GM12878 (cell line): ENCODE measurements at regions not wholly inside any gene's neighbourhood (a gene's known extent, or its start where the extent isn't known, plus 50 kb on each side); places are given as distances from the start of the nearest gene placed in this dataset.

ENCODE experiments used
- ATAC-seq: fragments of 200-7000 bp; cut with Tn5 transposase; 3 replicates; pipeline ENCODE4 v1.9.1; 2020; ENCODE audit warnings: mild to moderate bottlenecking, moderate library complexity
- BruUV-seq: library from RNA; stranded (reverse); fragments of 400-500 nt; replicated peaks from 2 replicates; lab custom pipeline; 2021; lab: Mats Ljungman, UMichigan
- CTCF ChIA-PET: fragments of 300-600 bp; sonication (Branson Sonifier 250); formaldehyde crosslinking; extraction: SDS; loops from one replicate; lab custom pipeline; 2021; ENCODE audit warnings: inconsistent platforms; lab: Yijun Ruan, JAX
- POLR2A ChIA-PET: fragments of 350-600 bp; formaldehyde crosslinking; extraction: SDS; loops from one replicate; lab custom pipeline; 2021; ENCODE audit warnings: inconsistent platforms; lab: Charles Lee
- RAD21 ChIA-PET: fragments of 300-600 bp; sonication (Branson Sonifier 250); formaldehyde crosslinking; loops from one replicate; lab custom pipeline; 2023; ENCODE audit warnings: antibody characterized with exemption; ENCODE audit not compliant: unreplicated experiment; lab: Charles Lee
- SMC1A ChIA-PET: fragments of 300-600 bp; sonication (Branson Sonifier 250); formaldehyde crosslinking; loops from one replicate; lab custom pipeline; 2023; ENCODE audit not compliant: unreplicated experiment, uncharacterized antibody; lab: Charles Lee
- DNase-seq: peaks from one replicate; pipeline ENCODE4 v3.0.0-alpha.2; 2011; ENCODE audit warnings: low read depth, low spot score
- FAIRE-seq: peaks from 3 replicates; lab custom pipeline; 2011; peaks lifted over from hg19 to GRCh38; lab: Jason Lieb, UNC
- H2AFZ ChIP-seq: 2 replicates; pipeline ENCODE4 v1.6.0; 2011; ENCODE audit warnings: low read depth, low read length, control low read depth; ENCODE audit not compliant: control insufficient read depth
- H3K27ac ChIP-seq: 2 replicates; pipeline ENCODE4 v1.5.1; 2011; ENCODE audit warnings: control low read depth; ENCODE audit not compliant: control insufficient read depth, insufficient read depth
- H3K27me3 ChIP-seq, 2 experiments: replicated peaks in 1 of 2; 2 replicates each; pipeline versions ENCODE4 v1.6.0 to v1.6.1; 2011; ENCODE audit warnings: low read length in 1 of 2; ENCODE audit not compliant: control insufficient read depth in 2 of 2, insufficient read depth in 2 of 2
- H3K36me3 ChIP-seq, 2 experiments: 2 replicates each; pipeline ENCODE4 v1.5.1; 2011; ENCODE audit warnings: low read length in 1 of 2; ENCODE audit not compliant: control insufficient read depth in 2 of 2, insufficient read depth in 2 of 2
- H3K4me1 ChIP-seq: 2 replicates; pipeline ENCODE4 v1.6.1; 2011; ENCODE audit warnings: mild to moderate bottlenecking, low read length, moderate library complexity, mixed read lengths; ENCODE audit not compliant: control insufficient read depth, insufficient read depth
- H3K4me2 ChIP-seq: 2 replicates; pipeline ENCODE4 v1.6.0; 2011; ENCODE audit warnings: control low read depth; ENCODE audit not compliant: control insufficient read depth, insufficient read depth
- H3K4me3 ChIP-seq: fragments of 200-600 bp; sonication (generic); 2 replicates; pipeline ENCODE4 v1.5.1; 2016
- H3K79me2 ChIP-seq: 2 replicates; pipeline ENCODE4 v1.6.0; 2011; ENCODE audit warnings: low read length; ENCODE audit not compliant: control insufficient read depth, insufficient read depth
- H3K9ac ChIP-seq: 2 replicates; pipeline ENCODE4 v1.8.0; 2011; ENCODE audit warnings: low read length, control low read depth, mixed read lengths; ENCODE audit not compliant: control insufficient read depth, insufficient read depth
- H3K9me3 ChIP-seq: replicated peaks from 3 replicates; pipeline ENCODE4 v1.5.1; 2011; ENCODE audit warnings: mild to moderate bottlenecking, low read length; ENCODE audit not compliant: control insufficient read depth, insufficient read depth
- H4K20me1 ChIP-seq: 2 replicates; pipeline ENCODE4 v1.6.0; 2011; ENCODE audit not compliant: control insufficient read depth, insufficient read depth
- BCLAF1 ChIP-seq: fragments of 450-650 bp; IDR thresholded peaks from 2 replicates; pipeline ENCODE4 v1.6.1; 2017; ENCODE audit warnings: antibody characterized with exemption, mild to moderate bottlenecking, moderate library complexity
- E2F4 ChIP-seq: IDR thresholded peaks from 2 replicates; pipeline ENCODE4 v1.6.1; 2012; ENCODE audit warnings: low read depth, low read length, improper control_type of control experiment
- IRF3 ChIP-seq: fragments of 450-650 bp; IDR thresholded peaks from 2 replicates; pipeline ENCODE4 v1.6.1; 2014; ENCODE audit warnings: mild to moderate bottlenecking
- KDM1A ChIP-seq: fragments of 200-600 bp; sonication (generic); IDR thresholded peaks from 2 replicates; pipeline ENCODE4 v1.6.1; 2016; ENCODE audit warnings: borderline replicate concordance
- NKRF ChIP-seq: fragments of 450-650 bp; conservative IDR thresholded peaks from 2 replicates; pipeline ENCODE4 v1.6.1; 2017; ENCODE audit warnings: mild to moderate bottlenecking, moderate library complexity
- PAX5 ChIP-seq: IDR thresholded peaks from 2 replicates; pipeline ENCODE4 v1.6.1; 2011; ENCODE audit warnings: low read depth, low read length, borderline replicate concordance
- PAX8 ChIP-seq: fragments of 450-650 bp; IDR thresholded peaks from 2 replicates; pipeline ENCODE4 v1.6.1; 2017; ENCODE audit warnings: mild to moderate bottlenecking, moderate library complexity
- POU2F2 ChIP-seq: IDR thresholded peaks from 3 replicates; pipeline ENCODE4 v1.6.1; 2011; ENCODE audit warnings: low read depth, mild to moderate bottlenecking, low read length, borderline replicate concordance
- SMC3 ChIP-seq: IDR thresholded peaks from 2 replicates; pipeline ENCODE4 v1.6.1; 2011; ENCODE audit warnings: low read length, improper control_type of control experiment, borderline replicate concordance
- USF1 ChIP-seq: IDR thresholded peaks from 2 replicates; pipeline ENCODE4 v1.6.1; 2011; ENCODE audit warnings: borderline replicate concordance, low read depth, mild to moderate bottlenecking, moderate library complexity, mixed read lengths, low read length; ENCODE audit not compliant: insufficient read depth; ENCODE audit errors: extremely low read length
- WGBS: methylation state at CpG from one replicate; pipeline ENCODE4 v1.1.6; 2016; ENCODE audit warnings: low lambda C conversion rate; ENCODE audit not compliant: insufficient replicate concordance, insufficient coverage; ENCODE audit errors: missing lambda C conversion rate; 5-methylcytosine and 5-hydroxymethylcytosine counted together
- in situ Hi-C: fragments of 300-500 bp; cut with MboI; formaldehyde crosslinking; loops from 9 replicates; pipeline ENCODE4 v1.14.3; 2018; ENCODE audit warnings: mixed read lengths
- intact Hi-C: fragments of 100-400 bp; cut with micrococcal nuclease; formaldehyde crosslinking; loops from one replicate; pipeline ENCODE4 v1.14.2; 2022; ENCODE audit not compliant: unreplicated experiment

- Histone ChIP-seq H3K36me3 (no peaks in the 10 kb centered on the region), H4K20me1 (no peaks in the 10 kb centered on the region), H2AFZ (no peak overlapping the region), H3K4me2 (no peak overlapping the region), H3K4me3 (no peak overlapping the region), H3K9ac (no peak overlapping the region), H3K27ac (no peak overlapping the region), H3K4me1 (peaks cover 12% of the 10 kb centered on the region), H3K9me3 (peaks cover 3% of the 10 kb centered on the region), H3K27me3 (no peaks in the 10 kb centered on the region), H3K79me2 (no peaks in the 10 kb centered on the region)
- DNase-seq (no peak), ATAC-seq (no peak), FAIRE-seq (no peak)
- ChIA-PET SMC1A (interaction anchor here (1.5 to 11.0 kb wide), 2 partner anchors 12 to 18 kb away, joined by 5 to 125 read pairs; no protein-coding TSS in a partner anchor), CTCF (interaction anchor here (1.3 to 1.9 kb wide), 3 partner anchors 9 to 27 kb away, joined by 4 to 5 read pairs (median 4); no protein-coding TSS in a partner anchor), RAD21 (no interaction called here), POLR2A (interaction anchor here (0.6 to 1.3 kb wide), 3 partner anchors 8 to 260 kb away, joined by 3 to 5 read pairs (median 4); no protein-coding TSS in a partner anchor)
- in situ Hi-C loops = no loop called here
- BruUV-seq = no TSS peak
- intact Hi-C loops = no loop called here
- 100% methylated on average over 2 of the region's 2 CpGs for WGBS
- TF ChIP-seq NKRF (no peak), PAX5 (no peak), PAX8 (no peak), E2F4 (no peak), IRF3 (no peak), USF1 (no peak), BCLAF1 (no peak), POU2F2 (no peak), KDM1A (no peak), SMC3 (no peak)
Observed at GRCh38 chr1:235038701-235039100, 89.9 kb downstream of the TOMM20 start.
